A549 (cell line): ENCODE measurements at regions not wholly inside any gene's neighbourhood (a gene's known extent, or its start where the extent isn't known, plus 50 kb on each side); places are given as distances from the start of the nearest gene placed in this dataset.
"Not testable (repeated sequence)": the region's sequence is repeated elsewhere in the genome, so short reads cannot be mapped to it uniquely, and the experiment has no call there.

ENCODE experiments used
- ATAC-seq, 2 experiments: fragments of 200-7000 bp in 1 of 2; fragments of >200 bp in 1 of 2; cut with Nextera tagmentation in 1 of 2; cut with Tn5 transposase in 1 of 2; 3 replicates each; pipeline versions ENCODE4 v1.8.0 to v1.9.1; 2018 to 2020; ENCODE audit warnings: mild to moderate bottlenecking in 1 of 2, moderate library complexity in 1 of 2
- CTCF ChIA-PET: fragments of 300-600 bp; sonication (Branson Sonifier 250); formaldehyde crosslinking; extraction: SDS; loops from one replicate; lab custom pipeline; 2021; ENCODE audit warnings: antibody characterized with exemption, inconsistent platforms; lab: Yijun Ruan, JAX
- POLR2A ChIA-PET: fragments of 350-600 bp; formaldehyde crosslinking; extraction: SDS; loops from one replicate; lab custom pipeline; 2021; ENCODE audit warnings: antibody characterized with exemption, inconsistent platforms; lab: Yijun Ruan, JAX
- DNase-seq, 2 experiments: peaks; one replicate each; pipeline versions ENCODE4 v3.0.0 to v3.0.0-alpha.2; 2011 to 2016; ENCODE audit warnings: low read depth in 1 of 2, low spot score in 1 of 2
- FAIRE-seq: peaks from 2 replicates; lab custom pipeline; 2011; peaks lifted over from hg19 to GRCh38; lab: Jason Lieb, UNC
- H3K27ac ChIP-seq, 2 experiments: fragments of >200 bp; sonication (Bioruptor Twin); formaldehyde crosslinking; 3 replicates each; pipeline ENCODE4 v1.5.1; 2016 to 2017
- H3K4me1 ChIP-seq: fragments of >200 bp; sonication (Bioruptor Twin); formaldehyde crosslinking; 3 replicates; pipeline ENCODE4 v1.6.1; 2016
- H3K4me2 ChIP-seq: fragments of >200 bp; sonication (Bioruptor Twin); formaldehyde crosslinking; 3 replicates; pipeline ENCODE4 v1.6.1; 2016
- H3K4me3 ChIP-seq: fragments of >200 bp; sonication (Bioruptor Twin); formaldehyde crosslinking; 3 replicates; pipeline ENCODE4 v1.5.1; 2016
- H3K9me3 ChIP-seq: fragments of >200 bp; sonication (Bioruptor Twin); formaldehyde crosslinking; 3 replicates; pipeline ENCODE4 v1.6.1; 2016
- BHLHE40 ChIP-seq: IDR thresholded peaks from 2 replicates; pipeline ENCODE4 v1.6.1; 2012; ENCODE audit warnings: low read depth, low read length, inconsistent platforms
- CBX2 ChIP-seq: fragments of 200-600 bp; sonication (generic); IDR thresholded peaks from 2 replicates; pipeline ENCODE4 v1.6.1; 2016; ENCODE audit warnings: low read depth, mild to moderate bottlenecking, borderline replicate concordance
- CHD2 ChIP-seq: fragments of 150-350 bp; IDR thresholded peaks from 2 replicates; pipeline ENCODE4 v1.6.1; 2014; ENCODE audit warnings: low read length; ENCODE audit not compliant: partially characterized antibody
- CHD4 ChIP-seq: fragments of 200-600 bp; sonication (generic); IDR thresholded peaks from 2 replicates; pipeline ENCODE4 v1.6.1; 2016; ENCODE audit warnings: antibody characterized with exemption, mild to moderate bottlenecking, borderline replicate concordance
- EP300 ChIP-seq, 2 experiments: fragments of >200 bp; sonication (Bioruptor Twin); formaldehyde crosslinking; IDR thresholded peaks; 2 replicates in 1 of 2; 3 replicates in 1 of 2; pipeline ENCODE4 v1.6.1; 2016 to 2017
- FOSB ChIP-seq: fragments of 250-450 bp; sonication (Bioruptor Pico); IDR thresholded peaks from 2 replicates; pipeline ENCODE4 v1.5.0; 2020; ENCODE audit warnings: mild to moderate bottlenecking, moderate library complexity
- HDAC2 ChIP-seq: fragments of 200-600 bp; sonication (generic); IDR thresholded peaks from 2 replicates; pipeline ENCODE4 v1.6.1; 2016
- HEYL ChIP-seq: fragments of 250-450 bp; sonication (Bioruptor Pico); IDR thresholded peaks from 2 replicates; pipeline ENCODE4 v1.8.0; 2021; ENCODE audit warnings: mild to moderate bottlenecking, moderate library complexity
- HOXA7 ChIP-seq: fragments of 250-450 bp; sonication (Bioruptor Pico); IDR thresholded peaks from 2 replicates; pipeline ENCODE4 v1.5.0; 2020; ENCODE audit warnings: mild to moderate bottlenecking, moderate library complexity
- HOXB13 ChIP-seq: fragments of 250-450 bp; sonication (Bioruptor Pico); IDR thresholded peaks from 2 replicates; pipeline ENCODE4 v1.5.0; 2020; ENCODE audit warnings: low read depth, mild to moderate bottlenecking, moderate library complexity
- HOXB5 ChIP-seq: fragments of 250-450 bp; sonication (Bioruptor Pico); IDR thresholded peaks from 2 replicates; pipeline ENCODE4 v1.5.0; 2020; ENCODE audit warnings: mild to moderate bottlenecking, moderate library complexity
- JUN ChIP-seq, 2 experiments: fragments of >200 bp; sonication (Bioruptor Twin); formaldehyde crosslinking; IDR thresholded peaks; 2 replicates in 1 of 2; 3 replicates in 1 of 2; pipeline ENCODE4 v1.6.1; 2016 to 2017
- JUNB ChIP-seq: fragments of >200 bp; sonication (Bioruptor Twin); formaldehyde crosslinking; IDR thresholded peaks from 2 replicates; pipeline ENCODE4 v1.6.1; 2016
- KDM5A ChIP-seq: fragments of 200-600 bp; sonication (generic); IDR thresholded peaks from 2 replicates; pipeline ENCODE4 v1.6.1; 2016; ENCODE audit warnings: antibody characterized with exemption, mild to moderate bottlenecking
- MAFK ChIP-seq: fragments of 450-650 bp; IDR thresholded peaks from 2 replicates; pipeline ENCODE4 v1.6.1; 2014; ENCODE audit not compliant: partially characterized antibody
- NFE2L2 ChIP-seq: fragments of 150-350 bp; conservative IDR thresholded peaks from 2 replicates; pipeline ENCODE4 v1.6.1; 2014; ENCODE audit warnings: low read length
- NR3C1 ChIP-seq: fragments of >200 bp; sonication (Bioruptor Twin); formaldehyde crosslinking; IDR thresholded peaks from 3 replicates; pipeline ENCODE4 v1.6.1; 2017
- POLR2A ChIP-seq: IDR thresholded peaks from 2 replicates; pipeline ENCODE4 v1.6.1; 2012; ENCODE audit warnings: mild to moderate bottlenecking, low read length
- RAD21 ChIP-seq, 2 experiments: fragments of >200 bp in 1 of 2; sonication (Bioruptor Twin) in 1 of 2; formaldehyde crosslinking in 1 of 2; IDR thresholded peaks in 1 of 2; conservative IDR thresholded peaks in 1 of 2; 2 replicates in 1 of 2; 3 replicates in 1 of 2; pipeline ENCODE4 v1.6.1; 2012 to 2018; ENCODE audit warnings: inconsistent platforms in 1 of 2
- RARB ChIP-seq: fragments of 250-450 bp; sonication (Bioruptor Pico); IDR thresholded peaks from 2 replicates; pipeline ENCODE4 v1.8.0; 2021; ENCODE audit warnings: mild to moderate bottlenecking, moderate library complexity
- RCOR1 ChIP-seq: fragments of 150-350 bp; IDR thresholded peaks from 2 replicates; pipeline ENCODE4 v1.6.1; 2014; ENCODE audit warnings: antibody characterized with exemption, low read length, low read depth
- RFX5 ChIP-seq: fragments of 450-650 bp; IDR thresholded peaks from 2 replicates; pipeline ENCODE4 v1.7.1; 2014; ENCODE audit warnings: antibody characterized with exemption, mild to moderate bottlenecking, moderate library complexity
- TFCP2L1 ChIP-seq: fragments of 250-450 bp; sonication (Bioruptor Pico); IDR thresholded peaks from 2 replicates; pipeline ENCODE4 v1.5.0; 2021; ENCODE audit warnings: mild to moderate bottlenecking
- TP53 ChIP-seq: fragments of 250-450 bp; sonication (Bioruptor Pico); IDR thresholded peaks from 2 replicates; pipeline ENCODE4 v1.5.0; 2021; ENCODE audit warnings: mild to moderate bottlenecking, moderate library complexity
- WGBS: methylation state at CpG from one replicate; pipeline ENCODE4 v1.1.6; 2017; ENCODE audit errors: missing lambda C conversion rate; 5-methylcytosine and 5-hydroxymethylcytosine counted together
- TF ChIP-seq, protein P1 (sequence below): fragments of >200 bp; sonication (Bioruptor Twin); formaldehyde crosslinking; IDR thresholded peaks from 2 replicates; pipeline ENCODE4 v1.6.1; 2016
- TF ChIP-seq, protein P2 (sequence below): IDR thresholded peaks from 2 replicates; pipeline ENCODE4 v1.6.1; 2012
- TF ChIP-seq, protein P3 (sequence below): IDR thresholded peaks from 2 replicates; pipeline ENCODE4 v1.6.1; 2012
- TF ChIP-seq, protein P4 (sequence below): fragments of 450-650 bp; IDR thresholded peaks from 2 replicates; pipeline ENCODE4 v1.6.1; 2014; ENCODE audit warnings: antibody characterized with exemption
- TF ChIP-seq, protein P5 (sequence below): fragments of 250-450 bp; sonication (Bioruptor Pico); IDR thresholded peaks from 2 replicates; pipeline ENCODE4 v1.5.0; 2021; ENCODE audit warnings: mild to moderate bottlenecking, moderate library complexity, borderline replicate concordance

DNA sequence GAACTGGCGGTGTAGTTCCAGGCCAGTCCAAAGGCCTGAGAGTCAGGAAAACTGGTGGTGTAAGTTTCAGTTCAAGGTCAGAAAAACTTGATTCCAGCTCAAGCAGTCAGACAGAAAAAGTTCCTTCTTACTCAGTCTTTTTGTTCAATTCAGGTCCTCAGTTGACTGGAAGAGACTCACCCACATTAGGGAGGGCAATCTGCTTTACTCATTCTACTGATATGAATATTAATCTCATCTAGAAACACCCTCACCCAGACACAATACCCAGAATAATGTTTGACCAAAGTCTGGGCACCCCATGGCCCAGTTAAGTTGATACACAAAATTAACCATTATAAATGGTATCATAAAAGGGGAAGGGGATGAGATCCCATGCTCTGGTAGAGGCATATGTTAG, 50.1 kb upstream of the LTA4H start:
- CTCF ChIA-PET, result no interaction called here
- ATAC-seq (no peak), DNase-seq (no peak), FAIRE-seq (no peak)
- TF ChIP-seq CBX2, result no peak
- no peak for TF ChIP-seq CHD2
- TF ChIP-seq TP53 (CRISPR knock-in tag), result no peak
- no peak for TF ChIP-seq HOXB13
- no peak for TF ChIP-seq KDM5A
- TF ChIP-seq, protein P1, sequence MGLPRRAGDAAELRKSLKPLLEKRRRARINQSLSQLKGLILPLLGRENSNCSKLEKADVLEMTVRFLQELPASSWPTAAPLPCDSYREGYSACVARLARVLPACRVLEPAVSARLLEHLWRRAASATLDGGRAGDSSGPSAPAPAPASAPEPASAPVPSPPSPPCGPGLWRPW, result no peak
- TF ChIP-seq BHLHE40, result no peak
- TF ChIP-seq, protein P2, sequence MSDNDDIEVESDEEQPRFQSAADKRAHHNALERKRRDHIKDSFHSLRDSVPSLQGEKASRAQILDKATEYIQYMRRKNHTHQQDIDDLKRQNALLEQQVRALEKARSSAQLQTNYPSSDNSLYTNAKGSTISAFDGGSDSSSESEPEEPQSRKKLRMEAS, result no peak
- TF ChIP-seq MAFK, result no peak
- TF ChIP-seq JUNB, result no peak
- no peak for TF ChIP-seq EP300 (IDR thresholded peaks at IDR 0.05)
- no peak for TF ChIP-seq RFX5
- no peak for TF ChIP-seq TFCP2L1
- TF ChIP-seq NR3C1, result no peak
- TF ChIP-seq HEYL (CRISPR knock-in tag), result no peak
- no peak for TF ChIP-seq POLR2A
- no peak for TF ChIP-seq HOXB5 (CRISPR knock-in tag)
- TF ChIP-seq HDAC2, result no peak
- WGBS, result 97% methylated on average over 1 of the region's 1 CpG
- H3K27ac ChIP-seq, result no peak overlapping the region
- POLR2A ChIA-PET, result no interaction called here
- 0 out of 3 replicates have a peak, but pooled peaks cover 5% of the 10 kb centered on the region for H3K9me3 ChIP-seq
- no peak overlapping the region for H3K4me2 ChIP-seq
- no peak overlapping the region for H3K4me3 ChIP-seq
- no peaks in the 10 kb centered on the region for H3K4me1 ChIP-seq

DNA sequence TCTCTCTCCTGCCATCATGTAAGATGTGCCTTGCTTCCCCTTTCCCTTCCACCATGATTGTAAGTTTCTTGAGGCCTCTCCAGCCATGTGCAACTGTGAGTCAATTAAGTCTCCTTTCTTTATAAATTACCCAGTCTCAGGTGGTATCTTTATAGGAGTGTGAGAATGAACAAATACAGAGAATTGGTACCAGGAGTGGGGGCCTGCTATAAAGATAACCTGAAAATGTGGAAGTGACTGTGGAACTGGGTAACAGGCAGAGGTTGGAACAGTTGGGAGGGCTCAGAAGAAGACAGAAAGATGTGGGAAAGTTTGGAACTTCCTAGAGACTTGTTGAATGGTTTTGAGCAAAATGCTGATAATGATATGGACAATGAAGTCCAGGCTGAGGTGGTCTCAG, 50.8 kb upstream of the LTA4H start:
- FAIRE-seq, POLR2A ChIA-PET: not testable (repeated sequence)
- CTCF ChIA-PET, result interaction anchor here (0.7 kb wide), 1 partner anchor 448 kb away, joined by 3 read pairs; no protein-coding TSS in a partner anchor

DNA sequence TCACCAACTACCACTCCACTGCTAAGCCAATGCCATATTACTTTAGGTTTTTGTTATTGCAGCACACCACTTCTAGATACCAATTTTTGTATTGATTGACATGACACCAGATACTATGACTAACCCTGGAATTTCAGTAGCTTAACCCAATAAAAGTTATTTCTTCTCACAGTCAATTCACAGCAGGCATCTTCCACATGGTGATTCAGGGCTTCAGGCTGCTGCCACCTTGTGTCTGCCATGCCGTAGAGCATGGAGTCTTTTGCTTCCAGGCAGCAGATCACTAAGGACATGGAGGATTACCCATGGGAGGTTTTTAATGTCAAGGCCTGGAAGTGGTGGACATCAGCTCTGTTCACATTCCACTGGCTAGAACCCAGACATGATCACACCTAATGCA, 56.4 kb upstream of the LTA4H start:
- DNase-seq (peak in 1 of 2 experiments; percentile 44), FAIRE-seq (no peak), ATAC-seq (peak; percentile 55 to 72; a peak in 3 of 6 replicates)
- H3K4me3 ChIP-seq, result no peak overlapping the region
- POLR2A ChIA-PET, result no interaction called here
- H3K4me2 ChIP-seq, result no peak overlapping the region
- peaks cover 7% of the 10 kb centered on the region; the same call in 1 of the 3 replicates for H3K4me1 ChIP-seq
- CTCF ChIA-PET, result interaction anchor here (1.5 to 1.9 kb wide), 2 partner anchors 17 to 121 kb away, joined by 4 to 6 read pairs; no protein-coding TSS in a partner anchor
- H3K27ac ChIP-seq, result no peak overlapping the region
- H3K9me3 ChIP-seq, result 0 out of 3 replicates have a peak, but pooled peaks cover 7% of the 10 kb centered on the region
- TF ChIP-seq RAD21 (conservative IDR thresholded peaks at IDR 0.05 in 1 of 2, IDR thresholded peaks at IDR 0.05 in 1 of 2) (peak in 1 of 2 experiments; percentile 33; a peak in 2 of 5 replicates), RARB (CRISPR knock-in tag) (no peak), JUN (IDR thresholded peaks at IDR 0.05) (no peak)
- 77% methylated on average over 1 of the region's 1 CpG for WGBS

More for the DNA sequence above, 50.8 kb upstream of the LTA4H start:
- ATAC-seq, H3K4me1 ChIP-seq, H3K9me3 ChIP-seq, DNase-seq, H3K4me2 ChIP-seq, H3K4me3 ChIP-seq, H3K27ac ChIP-seq: not testable (repeated sequence)

DNA sequence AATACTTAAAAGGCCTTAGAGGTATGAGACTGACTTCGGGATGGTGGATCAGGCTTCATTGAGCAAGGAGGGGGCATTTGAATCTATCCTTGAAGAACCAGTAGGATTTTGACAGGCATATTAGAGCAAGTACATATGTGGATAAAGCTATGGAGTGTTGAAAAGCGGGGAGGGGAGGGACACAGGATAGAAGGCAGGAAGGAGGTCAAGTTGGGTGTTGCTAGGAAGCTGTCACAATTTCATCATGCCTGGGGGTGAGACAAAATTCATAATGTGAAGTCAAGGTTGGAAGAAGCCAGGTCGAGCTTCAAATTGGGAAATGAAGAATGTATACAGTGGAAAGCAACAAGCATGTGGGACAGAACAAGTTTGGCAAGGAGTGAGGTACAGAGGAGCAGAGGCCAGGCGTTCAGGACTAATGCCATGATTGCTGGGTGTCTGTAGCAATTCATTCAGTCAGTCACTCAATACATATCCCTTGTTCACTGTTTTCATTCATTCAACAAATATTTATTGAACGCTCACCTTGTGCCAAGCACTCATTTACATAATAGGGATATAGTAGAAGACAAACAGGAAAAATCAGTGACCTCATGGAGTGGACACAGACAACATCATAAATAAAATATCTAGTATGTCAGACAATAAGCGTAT, 58.3 kb upstream of the LTA4H start:
- Histone ChIP-seq H3K9me3 (0 out of 3 replicates have a peak, but pooled peaks cover 7% of the 10 kb centered on the region), H3K27ac (no peak overlapping the region), H3K4me1 (peaks cover 7% of the 10 kb centered on the region; the same call in 1 of the 3 replicates), H3K4me2 (0 out of 3 replicates have a peak overlapping the region, but pooled peaks have one; percentile 20), H3K4me3 (no peak overlapping the region)
- ChIA-PET POLR2A (interaction anchor here (0.6 kb wide), 1 partner anchor 121 kb away, joined by 5 read pairs; no protein-coding TSS in a partner anchor), CTCF (interaction anchor here (1.9 kb wide), 1 partner anchor 21 kb away, joined by 6 read pairs; no protein-coding TSS in a partner anchor)
- WGBS, result 59% methylated on average over 6 of the region's 6 CpGs
- DNase-seq, result no peak
- no peak for FAIRE-seq
- ATAC-seq, result no peak
- no peak for TF ChIP-seq CHD4
- TF ChIP-seq, protein P3, sequence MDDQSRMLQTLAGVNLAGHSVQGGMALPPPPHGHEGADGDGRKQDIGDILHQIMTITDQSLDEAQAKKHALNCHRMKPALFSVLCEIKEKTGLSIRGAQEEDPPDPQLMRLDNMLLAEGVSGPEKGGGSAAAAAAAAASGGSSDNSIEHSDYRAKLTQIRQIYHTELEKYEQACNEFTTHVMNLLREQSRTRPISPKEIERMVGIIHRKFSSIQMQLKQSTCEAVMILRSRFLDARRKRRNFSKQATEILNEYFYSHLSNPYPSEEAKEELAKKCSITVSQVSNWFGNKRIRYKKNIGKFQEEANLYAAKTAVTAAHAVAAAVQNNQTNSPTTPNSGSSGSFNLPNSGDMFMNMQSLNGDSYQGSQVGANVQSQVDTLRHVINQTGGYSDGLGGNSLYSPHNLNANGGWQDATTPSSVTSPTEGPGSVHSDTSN, result no peak
- no peak for TF ChIP-seq EP300 (IDR thresholded peaks at IDR 0.05)
- TF ChIP-seq HEYL (CRISPR knock-in tag), result no peak
- TF ChIP-seq, protein P4, sequence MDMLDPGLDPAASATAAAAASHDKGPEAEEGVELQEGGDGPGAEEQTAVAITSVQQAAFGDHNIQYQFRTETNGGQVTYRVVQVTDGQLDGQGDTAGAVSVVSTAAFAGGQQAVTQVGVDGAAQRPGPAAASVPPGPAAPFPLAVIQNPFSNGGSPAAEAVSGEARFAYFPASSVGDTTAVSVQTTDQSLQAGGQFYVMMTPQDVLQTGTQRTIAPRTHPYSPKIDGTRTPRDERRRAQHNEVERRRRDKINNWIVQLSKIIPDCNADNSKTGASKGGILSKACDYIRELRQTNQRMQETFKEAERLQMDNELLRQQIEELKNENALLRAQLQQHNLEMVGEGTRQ, result no peak
- no peak for TF ChIP-seq POLR2A
- TF ChIP-seq HOXA7, result no peak
- TF ChIP-seq, protein P5, sequence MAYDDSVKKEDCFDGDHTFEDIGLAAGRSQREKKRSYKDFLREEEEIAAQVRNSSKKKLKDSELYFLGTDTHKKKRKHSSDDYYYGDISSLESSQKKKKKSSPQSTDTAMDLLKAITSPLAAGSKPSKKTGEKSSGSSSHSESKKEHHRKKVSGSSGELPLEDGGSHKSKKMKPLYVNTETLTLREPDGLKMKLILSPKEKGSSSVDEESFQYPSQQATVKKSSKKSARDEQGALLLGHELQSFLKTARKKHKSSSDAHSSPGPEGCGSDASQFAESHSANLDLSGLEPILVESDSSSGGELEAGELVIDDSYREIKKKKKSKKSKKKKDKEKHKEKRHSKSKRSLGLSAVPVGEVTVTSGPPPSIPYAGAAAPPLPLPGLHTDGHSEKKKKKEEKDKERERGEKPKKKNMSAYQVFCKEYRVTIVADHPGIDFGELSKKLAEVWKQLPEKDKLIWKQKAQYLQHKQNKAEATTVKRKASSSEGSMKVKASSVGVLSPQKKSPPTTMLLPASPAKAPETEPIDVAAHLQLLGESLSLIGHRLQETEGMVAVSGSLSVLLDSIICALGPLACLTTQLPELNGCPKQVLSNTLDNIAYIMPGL (CRISPR knock-in tag), result no peak
- no peak for TF ChIP-seq RFX5
- TF ChIP-seq RCOR1, result no peak
- TF ChIP-seq JUN (IDR thresholded peaks at IDR 0.05), result no peak
- TF ChIP-seq NFE2L2, result no peak
- no peak for TF ChIP-seq FOSB (CRISPR knock-in tag)
